WTC11 (cell line): ENCODE measurements at regions not wholly inside any gene's neighbourhood (a gene's known extent, or its start where the extent isn't known, plus 50 kb on each side); places are given as distances from the start of the nearest gene placed in this dataset.

Experiments
- ATAC-seq: fragments of 200-7000 bp; cut with Tn5 transposase; 2 replicates; pipeline ENCODE4 v1.10.0; 2021; ENCODE audit warnings: mild to moderate bottlenecking, moderate library complexity
- CTCF ChIA-PET: fragments of 300-600 bp; sonication (Branson Sonifier 250); formaldehyde crosslinking; loops from one replicate; lab custom pipeline; 2021; ENCODE audit warnings: antibody characterized with exemption; lab: Charles Lee
- POLR2A ChIA-PET: fragments of 350-600 bp; sonication (Branson Sonifier 250); formaldehyde crosslinking; loops from one replicate; lab custom pipeline; 2021; ENCODE audit warnings: antibody characterized with exemption; lab: Charles Lee
- DNase-seq: peaks from one replicate; pipeline ENCODE4 v3.0.0; 2021; ENCODE audit warnings: low spot score
- H3K27ac Mint-ChIP-seq: 2 replicates; pipeline ENCODE4 v1.8.0; 2021; ENCODE audit warnings: mixed read lengths
- H3K27me3 Mint-ChIP-seq: 2 replicates; pipeline ENCODE4 v1.8.0; 2021; ENCODE audit warnings: low read depth, mild to moderate bottlenecking, moderate library complexity, mixed read lengths
- H3K36me3 Mint-ChIP-seq: 2 replicates; pipeline ENCODE4 v1.8.0; 2021; ENCODE audit warnings: mixed read lengths
- H3K4me1 Mint-ChIP-seq: 2 replicates; pipeline ENCODE4 v1.8.0; 2022; ENCODE audit warnings: mixed read lengths
- H3K4me3 Mint-ChIP-seq: 2 replicates; pipeline ENCODE4 v1.8.0; 2021; ENCODE audit warnings: mild to moderate bottlenecking, moderate library complexity, mixed read lengths
- H3K9me3 Mint-ChIP-seq: 2 replicates; pipeline ENCODE4 v1.8.0; 2021; ENCODE audit warnings: mixed read lengths
- FOXJ3 ChIP-seq: sonication (generic); formaldehyde crosslinking; IDR thresholded peaks from 2 replicates; pipeline ENCODE4 v1.9.0; 2021; ENCODE audit warnings: missing genetic modification reagents, mild to moderate bottlenecking, borderline replicate concordance
- NFATC4 ChIP-seq: fragments of 250-450 bp; sonication (Bioruptor Pico); IDR thresholded peaks from 2 replicates; pipeline ENCODE4 v1.9.0; 2021; ENCODE audit warnings: mild to moderate bottlenecking
- OVOL2 ChIP-seq: fragments of 250-450 bp; sonication (Bioruptor Pico); IDR thresholded peaks from 2 replicates; pipeline ENCODE4 v1.9.0; 2021; ENCODE audit warnings: mild to moderate bottlenecking, borderline replicate concordance
- SMAD3 ChIP-seq: sonication (generic); formaldehyde crosslinking; IDR thresholded peaks from 2 replicates; pipeline ENCODE4 v1.8.0; 2022; ENCODE audit warnings: missing genetic modification reagents, mild to moderate bottlenecking, borderline replicate concordance
- TEAD1 ChIP-seq: sonication (generic); formaldehyde crosslinking; IDR thresholded peaks from 2 replicates; pipeline ENCODE4 v1.8.0; 2022; ENCODE audit warnings: mild to moderate bottlenecking, missing genetic modification reagents
- ZNF121 ChIP-seq: sonication (generic); formaldehyde crosslinking; IDR thresholded peaks from 2 replicates; pipeline ENCODE4 v1.8.0; 2023; ENCODE audit warnings: missing genetic modification reagents
- ZNF396 ChIP-seq: fragments of 250-450 bp; sonication (Bioruptor Pico); IDR thresholded peaks from 2 replicates; pipeline ENCODE4 v1.8.0; 2021; ENCODE audit warnings: mild to moderate bottlenecking, moderate library complexity, borderline replicate concordance
- ZNF423 ChIP-seq: fragments of 250-450 bp; sonication (Bioruptor Pico); IDR thresholded peaks from 2 replicates; pipeline ENCODE4 v2.1.2; 2022; ENCODE audit warnings: mild to moderate bottlenecking, moderate library complexity
- TF ChIP-seq, protein P1 (sequence below): fragments of 250-450 bp; sonication (Bioruptor Pico); IDR thresholded peaks from 2 replicates; pipeline ENCODE4 v1.9.0; 2021; ENCODE audit warnings: mild to moderate bottlenecking, borderline replicate concordance
- TF ChIP-seq, protein P2 (sequence below): sonication (generic); formaldehyde crosslinking; IDR thresholded peaks from 2 replicates; pipeline ENCODE4 v1.8.1; 2022; ENCODE audit warnings: mild to moderate bottlenecking, moderate library complexity, missing genetic modification reagents
- TF ChIP-seq, protein P3 (sequence below): sonication (generic); formaldehyde crosslinking; conservative IDR thresholded peaks from 2 replicates; pipeline ENCODE4 v1.8.1; 2022; ENCODE audit warnings: mild to moderate bottlenecking, missing genetic modification reagents
- TF ChIP-seq, protein P4 (sequence below): sonication (generic); formaldehyde crosslinking; conservative IDR thresholded peaks from 2 replicates; pipeline ENCODE4 v1.8.1; 2023; ENCODE audit warnings: mild to moderate bottlenecking, low read depth, missing genetic modification reagents, moderate library complexity
- TF ChIP-seq, protein P5 (sequence below): sonication (generic); formaldehyde crosslinking; IDR thresholded peaks from 2 replicates; pipeline ENCODE4 v1.8.0; 2023; ENCODE audit warnings: mild to moderate bottlenecking, missing genetic modification reagents
- TF ChIP-seq, protein P6 (sequence below): sonication (generic); formaldehyde crosslinking; IDR thresholded peaks from 2 replicates; pipeline ENCODE4 v1.8.0; 2023; ENCODE audit warnings: missing genetic modification reagents, mild to moderate bottlenecking, borderline replicate concordance
- TF ChIP-seq, protein P7 (sequence below): sonication (generic); formaldehyde crosslinking; IDR thresholded peaks from 2 replicates; pipeline ENCODE4 v1.8.0; 2023; ENCODE audit warnings: missing genetic modification reagents

DNA sequence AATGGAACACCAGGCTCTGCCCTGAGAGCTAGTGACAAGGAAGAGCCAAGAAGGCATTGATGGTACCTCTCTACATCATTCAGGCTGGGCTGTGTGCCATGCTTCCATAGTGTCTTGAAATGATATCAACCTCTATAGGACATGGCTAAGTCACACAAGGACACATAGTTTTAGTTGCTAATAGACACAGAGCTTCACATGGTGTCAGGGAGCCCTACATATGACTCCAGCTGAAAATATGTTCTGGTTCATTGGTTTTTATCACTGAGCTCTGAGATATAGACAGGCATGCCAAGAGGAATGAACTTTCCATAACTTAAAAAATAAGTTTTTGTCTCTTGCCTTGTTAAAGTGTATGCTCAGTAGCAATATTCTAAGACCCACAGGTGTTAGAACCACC, 72.1 kb upstream of the PRKG2 start (continued):
- TF ChIP-seq ZNF423 (no peak), TEAD1 (CRISPR knock-in tag) (no peak)
- TF ChIP-seq, protein P1, sequence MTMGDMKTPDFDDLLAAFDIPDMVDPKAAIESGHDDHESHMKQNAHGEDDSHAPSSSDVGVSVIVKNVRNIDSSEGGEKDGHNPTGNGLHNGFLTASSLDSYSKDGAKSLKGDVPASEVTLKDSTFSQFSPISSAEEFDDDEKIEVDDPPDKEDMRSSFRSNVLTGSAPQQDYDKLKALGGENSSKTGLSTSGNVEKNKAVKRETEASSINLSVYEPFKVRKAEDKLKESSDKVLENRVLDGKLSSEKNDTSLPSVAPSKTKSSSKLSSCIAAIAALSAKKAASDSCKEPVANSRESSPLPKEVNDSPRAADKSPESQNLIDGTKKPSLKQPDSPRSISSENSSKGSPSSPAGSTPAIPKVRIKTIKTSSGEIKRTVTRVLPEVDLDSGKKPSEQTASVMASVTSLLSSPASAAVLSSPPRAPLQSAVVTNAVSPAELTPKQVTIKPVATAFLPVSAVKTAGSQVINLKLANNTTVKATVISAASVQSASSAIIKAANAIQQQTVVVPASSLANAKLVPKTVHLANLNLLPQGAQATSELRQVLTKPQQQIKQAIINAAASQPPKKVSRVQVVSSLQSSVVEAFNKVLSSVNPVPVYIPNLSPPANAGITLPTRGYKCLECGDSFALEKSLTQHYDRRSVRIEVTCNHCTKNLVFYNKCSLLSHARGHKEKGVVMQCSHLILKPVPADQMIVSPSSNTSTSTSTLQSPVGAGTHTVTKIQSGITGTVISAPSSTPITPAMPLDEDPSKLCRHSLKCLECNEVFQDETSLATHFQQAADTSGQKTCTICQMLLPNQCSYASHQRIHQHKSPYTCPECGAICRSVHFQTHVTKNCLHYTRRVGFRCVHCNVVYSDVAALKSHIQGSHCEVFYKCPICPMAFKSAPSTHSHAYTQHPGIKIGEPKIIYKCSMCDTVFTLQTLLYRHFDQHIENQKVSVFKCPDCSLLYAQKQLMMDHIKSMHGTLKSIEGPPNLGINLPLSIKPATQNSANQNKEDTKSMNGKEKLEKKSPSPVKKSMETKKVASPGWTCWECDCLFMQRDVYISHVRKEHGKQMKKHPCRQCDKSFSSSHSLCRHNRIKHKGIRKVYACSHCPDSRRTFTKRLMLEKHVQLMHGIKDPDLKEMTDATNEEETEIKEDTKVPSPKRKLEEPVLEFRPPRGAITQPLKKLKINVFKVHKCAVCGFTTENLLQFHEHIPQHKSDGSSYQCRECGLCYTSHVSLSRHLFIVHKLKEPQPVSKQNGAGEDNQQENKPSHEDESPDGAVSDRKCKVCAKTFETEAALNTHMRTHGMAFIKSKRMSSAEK (CRISPR knock-in tag), result no peak
- TF ChIP-seq, protein P2, sequence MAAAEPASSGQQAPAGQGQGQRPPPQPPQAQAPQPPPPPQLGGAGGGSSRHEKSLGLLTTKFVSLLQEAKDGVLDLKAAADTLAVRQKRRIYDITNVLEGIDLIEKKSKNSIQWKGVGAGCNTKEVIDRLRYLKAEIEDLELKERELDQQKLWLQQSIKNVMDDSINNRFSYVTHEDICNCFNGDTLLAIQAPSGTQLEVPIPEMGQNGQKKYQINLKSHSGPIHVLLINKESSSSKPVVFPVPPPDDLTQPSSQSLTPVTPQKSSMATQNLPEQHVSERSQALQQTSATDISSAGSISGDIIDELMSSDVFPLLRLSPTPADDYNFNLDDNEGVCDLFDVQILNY (CRISPR knock-in tag), result no peak
- TF ChIP-seq, protein P3, sequence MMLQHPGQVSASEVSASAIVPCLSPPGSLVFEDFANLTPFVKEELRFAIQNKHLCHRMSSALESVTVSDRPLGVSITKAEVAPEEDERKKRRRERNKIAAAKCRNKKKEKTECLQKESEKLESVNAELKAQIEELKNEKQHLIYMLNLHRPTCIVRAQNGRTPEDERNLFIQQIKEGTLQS (CRISPR knock-in tag), result no peak
- TF ChIP-seq, all 79 proteins: peak for 0

DNA sequence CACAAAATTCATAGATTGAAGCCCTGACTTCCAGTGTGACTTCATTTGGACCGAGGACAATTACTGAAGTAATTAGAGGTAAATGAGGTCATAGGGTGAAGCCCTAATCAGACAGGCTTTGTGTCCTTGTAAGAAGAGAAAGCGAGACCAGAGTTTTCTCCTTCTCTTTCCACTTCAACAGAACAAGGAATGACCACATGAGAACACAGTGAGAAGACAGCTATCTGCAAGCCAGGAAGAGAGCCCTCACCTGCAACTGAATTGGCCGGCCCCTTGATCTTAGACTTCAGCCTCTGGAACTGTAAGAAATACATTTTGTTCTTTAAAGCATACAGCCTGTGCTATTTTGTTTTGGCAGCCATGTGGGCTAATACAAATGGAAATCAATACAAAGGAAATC, 67.1 kb upstream of the PRKG2 start:
- ATAC-seq, result no peak
- H3K27me3 Mint-ChIP-seq, result no peaks in the 10 kb centered on the region; the same call in 1 of the 2 replicates
- no peak overlapping the region for H3K27ac Mint-ChIP-seq
- H3K4me1 Mint-ChIP-seq, result no peaks in the 10 kb centered on the region
- no peak for DNase-seq
- H3K4me3 Mint-ChIP-seq, result no peak overlapping the region
- H3K36me3 Mint-ChIP-seq, result no peaks in the 10 kb centered on the region
- ChIA-PET CTCF (no interaction called here), POLR2A (no interaction called here)
- TF ChIP-seq ZNF121 (no peak), OVOL2 (CRISPR knock-in tag) (no peak), NFATC4 (CRISPR knock-in tag) (no peak), ZNF396 (CRISPR knock-in tag) (no peak), FOXJ3 (CRISPR knock-in tag) (no peak), SMAD3 (CRISPR knock-in tag) (no peak)
- TF ChIP-seq, protein P4, sequence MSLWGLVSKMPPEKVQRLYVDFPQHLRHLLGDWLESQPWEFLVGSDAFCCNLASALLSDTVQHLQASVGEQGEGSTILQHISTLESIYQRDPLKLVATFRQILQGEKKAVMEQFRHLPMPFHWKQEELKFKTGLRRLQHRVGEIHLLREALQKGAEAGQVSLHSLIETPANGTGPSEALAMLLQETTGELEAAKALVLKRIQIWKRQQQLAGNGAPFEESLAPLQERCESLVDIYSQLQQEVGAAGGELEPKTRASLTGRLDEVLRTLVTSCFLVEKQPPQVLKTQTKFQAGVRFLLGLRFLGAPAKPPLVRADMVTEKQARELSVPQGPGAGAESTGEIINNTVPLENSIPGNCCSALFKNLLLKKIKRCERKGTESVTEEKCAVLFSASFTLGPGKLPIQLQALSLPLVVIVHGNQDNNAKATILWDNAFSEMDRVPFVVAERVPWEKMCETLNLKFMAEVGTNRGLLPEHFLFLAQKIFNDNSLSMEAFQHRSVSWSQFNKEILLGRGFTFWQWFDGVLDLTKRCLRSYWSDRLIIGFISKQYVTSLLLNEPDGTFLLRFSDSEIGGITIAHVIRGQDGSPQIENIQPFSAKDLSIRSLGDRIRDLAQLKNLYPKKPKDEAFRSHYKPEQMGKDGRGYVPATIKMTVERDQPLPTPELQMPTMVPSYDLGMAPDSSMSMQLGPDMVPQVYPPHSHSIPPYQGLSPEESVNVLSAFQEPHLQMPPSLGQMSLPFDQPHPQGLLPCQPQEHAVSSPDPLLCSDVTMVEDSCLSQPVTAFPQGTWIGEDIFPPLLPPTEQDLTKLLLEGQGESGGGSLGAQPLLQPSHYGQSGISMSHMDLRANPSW (CRISPR knock-in tag), result no peak
- TF ChIP-seq, protein P5, sequence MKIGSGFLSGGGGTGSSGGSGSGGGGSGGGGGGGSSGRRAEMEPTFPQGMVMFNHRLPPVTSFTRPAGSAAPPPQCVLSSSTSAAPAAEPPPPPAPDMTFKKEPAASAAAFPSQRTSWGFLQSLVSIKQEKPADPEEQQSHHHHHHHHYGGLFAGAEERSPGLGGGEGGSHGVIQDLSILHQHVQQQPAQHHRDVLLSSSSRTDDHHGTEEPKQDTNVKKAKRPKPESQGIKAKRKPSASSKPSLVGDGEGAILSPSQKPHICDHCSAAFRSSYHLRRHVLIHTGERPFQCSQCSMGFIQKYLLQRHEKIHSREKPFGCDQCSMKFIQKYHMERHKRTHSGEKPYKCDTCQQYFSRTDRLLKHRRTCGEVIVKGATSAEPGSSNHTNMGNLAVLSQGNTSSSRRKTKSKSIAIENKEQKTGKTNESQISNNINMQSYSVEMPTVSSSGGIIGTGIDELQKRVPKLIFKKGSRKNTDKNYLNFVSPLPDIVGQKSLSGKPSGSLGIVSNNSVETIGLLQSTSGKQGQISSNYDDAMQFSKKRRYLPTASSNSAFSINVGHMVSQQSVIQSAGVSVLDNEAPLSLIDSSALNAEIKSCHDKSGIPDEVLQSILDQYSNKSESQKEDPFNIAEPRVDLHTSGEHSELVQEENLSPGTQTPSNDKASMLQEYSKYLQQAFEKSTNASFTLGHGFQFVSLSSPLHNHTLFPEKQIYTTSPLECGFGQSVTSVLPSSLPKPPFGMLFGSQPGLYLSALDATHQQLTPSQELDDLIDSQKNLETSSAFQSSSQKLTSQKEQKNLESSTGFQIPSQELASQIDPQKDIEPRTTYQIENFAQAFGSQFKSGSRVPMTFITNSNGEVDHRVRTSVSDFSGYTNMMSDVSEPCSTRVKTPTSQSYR (CRISPR knock-in tag), result no peak
- TF ChIP-seq, protein P6, sequence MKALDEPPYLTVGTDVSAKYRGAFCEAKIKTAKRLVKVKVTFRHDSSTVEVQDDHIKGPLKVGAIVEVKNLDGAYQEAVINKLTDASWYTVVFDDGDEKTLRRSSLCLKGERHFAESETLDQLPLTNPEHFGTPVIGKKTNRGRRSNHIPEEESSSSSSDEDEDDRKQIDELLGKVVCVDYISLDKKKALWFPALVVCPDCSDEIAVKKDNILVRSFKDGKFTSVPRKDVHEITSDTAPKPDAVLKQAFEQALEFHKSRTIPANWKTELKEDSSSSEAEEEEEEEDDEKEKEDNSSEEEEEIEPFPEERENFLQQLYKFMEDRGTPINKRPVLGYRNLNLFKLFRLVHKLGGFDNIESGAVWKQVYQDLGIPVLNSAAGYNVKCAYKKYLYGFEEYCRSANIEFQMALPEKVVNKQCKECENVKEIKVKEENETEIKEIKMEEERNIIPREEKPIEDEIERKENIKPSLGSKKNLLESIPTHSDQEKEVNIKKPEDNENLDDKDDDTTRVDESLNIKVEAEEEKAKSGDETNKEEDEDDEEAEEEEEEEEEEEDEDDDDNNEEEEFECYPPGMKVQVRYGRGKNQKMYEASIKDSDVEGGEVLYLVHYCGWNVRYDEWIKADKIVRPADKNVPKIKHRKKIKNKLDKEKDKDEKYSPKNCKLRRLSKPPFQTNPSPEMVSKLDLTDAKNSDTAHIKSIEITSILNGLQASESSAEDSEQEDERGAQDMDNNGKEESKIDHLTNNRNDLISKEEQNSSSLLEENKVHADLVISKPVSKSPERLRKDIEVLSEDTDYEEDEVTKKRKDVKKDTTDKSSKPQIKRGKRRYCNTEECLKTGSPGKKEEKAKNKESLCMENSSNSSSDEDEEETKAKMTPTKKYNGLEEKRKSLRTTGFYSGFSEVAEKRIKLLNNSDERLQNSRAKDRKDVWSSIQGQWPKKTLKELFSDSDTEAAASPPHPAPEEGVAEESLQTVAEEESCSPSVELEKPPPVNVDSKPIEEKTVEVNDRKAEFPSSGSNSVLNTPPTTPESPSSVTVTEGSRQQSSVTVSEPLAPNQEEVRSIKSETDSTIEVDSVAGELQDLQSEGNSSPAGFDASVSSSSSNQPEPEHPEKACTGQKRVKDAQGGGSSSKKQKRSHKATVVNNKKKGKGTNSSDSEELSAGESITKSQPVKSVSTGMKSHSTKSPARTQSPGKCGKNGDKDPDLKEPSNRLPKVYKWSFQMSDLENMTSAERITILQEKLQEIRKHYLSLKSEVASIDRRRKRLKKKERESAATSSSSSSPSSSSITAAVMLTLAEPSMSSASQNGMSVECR (CRISPR knock-in tag), result no peak
- TF ChIP-seq, protein P2 (CRISPR knock-in tag), result no peak
- TF ChIP-seq, protein P7, sequence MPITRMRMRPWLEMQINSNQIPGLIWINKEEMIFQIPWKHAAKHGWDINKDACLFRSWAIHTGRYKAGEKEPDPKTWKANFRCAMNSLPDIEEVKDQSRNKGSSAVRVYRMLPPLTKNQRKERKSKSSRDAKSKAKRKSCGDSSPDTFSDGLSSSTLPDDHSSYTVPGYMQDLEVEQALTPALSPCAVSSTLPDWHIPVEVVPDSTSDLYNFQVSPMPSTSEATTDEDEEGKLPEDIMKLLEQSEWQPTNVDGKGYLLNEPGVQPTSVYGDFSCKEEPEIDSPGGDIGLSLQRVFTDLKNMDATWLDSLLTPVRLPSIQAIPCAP (CRISPR knock-in tag), result no peak
- TF ChIP-seq, all 79 proteins: peak for 0
- peaks cover 8% of the 10 kb centered on the region for H3K9me3 Mint-ChIP-seq
